GM12878 (cell line): ENCODE measurements at regions not wholly inside any gene's neighbourhood (a gene's known extent, or its start where the extent isn't known, plus 50 kb on each side); places are given as distances from the start of the nearest gene placed in this dataset.

Source experiments
- E2F4 ChIP-seq: IDR thresholded peaks from 2 replicates; pipeline ENCODE4 v1.6.1; 2012; ENCODE audit warnings: low read depth, low read length, improper control_type of control experiment
- MYC ChIP-seq: IDR thresholded peaks from 2 replicates; pipeline ENCODE4 v1.6.1; 2011; ENCODE audit warnings: mild to moderate bottlenecking, low read length, moderate library complexity, inconsistent platforms; ENCODE audit not compliant: insufficient read depth, insufficient replicate concordance, insufficient read length, severe bottlenecking
- PKNOX1 ChIP-seq: fragments of 450-650 bp; IDR thresholded peaks from 2 replicates; pipeline ENCODE4 v1.6.1; 2016; ENCODE audit warnings: mild to moderate bottlenecking

GRCh38 chr10:50937230-50937907 lies 51.9 kb upstream of the A1CF start:
- TF ChIP-seq E2F4 (no peak), PKNOX1 (no peak), MYC (no peak)
